ENCODE measurements at regions not wholly inside any gene's neighbourhood (a gene's known extent, or its start where the extent isn't known, plus 50 kb on each side); places are given as distances from the start of the nearest gene placed in this dataset.

DNA sequence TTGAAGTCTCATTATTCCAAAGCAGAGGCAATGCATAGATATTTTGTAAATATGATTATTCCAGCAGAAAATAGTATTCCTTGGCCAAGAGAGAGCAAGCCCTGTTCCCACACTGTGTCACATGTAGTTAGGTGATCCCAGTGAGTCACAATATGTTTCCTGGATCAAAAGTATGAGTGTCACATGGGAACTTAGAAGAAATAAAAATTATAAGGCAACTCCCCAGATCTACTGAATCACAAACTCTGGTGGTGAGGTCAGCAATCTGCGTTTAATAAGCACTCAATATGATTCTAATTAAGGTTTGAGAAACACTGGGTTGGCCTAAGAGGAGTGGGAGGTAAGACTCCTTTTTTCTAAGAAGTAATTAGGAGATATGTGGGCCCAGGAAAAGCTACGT is 1504.5 kb upstream of the PCDH20 start:
- Histone ChIP-seq H4K20me1 (no peaks in the 10 kb centered on the region; a peak in 1 of 22 replicates), H3K4me1 (no peaks in the 10 kb centered on the region), H3K27ac (no peak overlapping the region), H3K36me3 (no peaks in the 10 kb centered on the region), H3K4me2 (no peak overlapping the region), H3K27me3 (no peaks in the 10 kb centered on the region), H3K4me3 (no peak overlapping the region), H3K9me3 (replicated peaks in 1 of 11) (no peaks in the 10 kb centered on the region), H3K9ac (no peak overlapping the region)
- no peak for TF ChIP-seq Cebpa-rat (IDR thresholded peaks at IDR 0.05)

DNA sequence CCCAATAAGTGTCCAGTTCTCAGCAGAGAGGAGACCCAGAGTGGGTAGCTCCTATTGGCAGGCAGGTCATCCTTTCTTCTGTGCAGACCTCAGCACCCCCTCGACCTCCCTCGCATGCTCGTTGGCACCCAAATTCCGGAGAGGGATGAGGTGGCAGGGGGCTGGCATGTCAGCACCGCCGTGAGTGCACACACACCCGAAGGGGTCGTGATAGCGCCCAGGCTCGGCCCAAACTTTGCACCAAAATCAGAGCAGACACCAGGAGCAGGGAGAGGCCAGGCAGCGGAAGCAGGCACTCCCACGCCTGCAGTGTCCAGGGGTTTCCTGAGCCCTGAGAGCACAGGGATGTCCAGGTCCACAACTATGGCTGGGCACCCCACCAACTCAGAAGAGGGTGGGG is 1503.8 kb upstream of the PCDH20 start:
- Histone ChIP-seq H3K4me3 (no peak overlapping the region), H3K4me1 (no peaks in the 10 kb centered on the region), H3K9ac (no peak overlapping the region), H4K20me1 (no peaks in the 10 kb centered on the region; a peak in 1 of 22 replicates), H3K4me2 (no peak overlapping the region), H3K36me3 (no peaks in the 10 kb centered on the region), H3K27me3 (no peaks in the 10 kb centered on the region), H3K9me3 (replicated peaks in 1 of 11) (no peaks in the 10 kb centered on the region), H3K27ac (no peak overlapping the region)
- TF ChIP-seq Cebpa-rat (IDR thresholded peaks at IDR 0.05) = no peak

DNA sequence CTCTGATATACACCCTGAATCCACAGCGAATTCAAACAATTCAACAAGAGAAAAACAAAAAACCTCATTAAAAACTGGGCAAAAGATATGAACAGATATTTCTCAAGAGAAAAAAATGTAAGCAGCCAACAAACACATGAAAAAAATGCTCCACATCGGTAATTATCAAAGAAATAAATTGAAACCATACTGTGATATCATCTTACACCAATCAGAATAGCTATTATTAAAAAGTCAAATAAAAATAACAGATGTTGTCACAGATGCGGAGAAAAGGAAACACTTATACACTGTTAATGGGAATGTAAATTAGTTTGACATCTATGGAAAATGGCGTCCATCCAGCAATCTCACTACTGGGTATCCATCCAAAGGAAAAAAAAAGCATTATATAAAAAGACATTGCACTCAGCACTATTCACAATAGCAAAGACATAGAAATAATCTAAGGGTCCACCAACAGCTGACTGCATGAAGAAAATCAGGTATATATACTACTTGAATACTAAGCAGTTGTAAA is 1495.0 kb upstream of the PCDH20 start:
- no peak overlapping the region for H3K4me2 ChIP-seq
- TF ChIP-seq Cebpa-rat (IDR thresholded peaks at IDR 0.05) = no peak
- H3K36me3 ChIP-seq = no peaks in the 10 kb centered on the region
- H3K4me3 ChIP-seq = no peak overlapping the region
- no peaks in the 10 kb centered on the region for H4K20me1 ChIP-seq
- no peaks in the 10 kb centered on the region for H3K27me3 ChIP-seq
- no peaks in the 10 kb centered on the region for H3K4me1 ChIP-seq
- no peak overlapping the region for H3K9ac ChIP-seq
- H3K27ac ChIP-seq = no peak overlapping the region; a peak in 1 of 22 replicates
- H3K9me3 ChIP-seq (replicated peaks in 1 of 11) = no peaks in the 10 kb centered on the region

DNA sequence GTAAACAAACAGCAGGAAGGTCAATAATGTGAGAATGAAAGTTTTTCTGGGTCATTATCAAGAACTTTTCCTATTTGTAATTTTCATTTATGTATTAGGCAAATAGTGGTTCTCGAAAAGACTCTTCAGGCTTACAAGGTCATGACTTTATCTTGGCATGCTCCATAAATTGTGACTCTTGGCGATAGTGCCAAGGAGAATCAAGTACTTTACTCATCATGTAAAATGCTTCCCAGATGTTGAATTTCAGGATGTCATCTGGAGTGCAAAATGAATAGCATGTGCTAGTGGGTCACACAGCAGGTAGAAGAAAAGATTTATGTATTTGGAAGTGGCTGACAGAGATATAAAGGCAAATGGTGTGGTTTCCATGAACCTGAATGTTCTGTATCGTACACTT is 1492.7 kb upstream of the PCDH20 start:
- Histone ChIP-seq H3K36me3 (no peaks in the 10 kb centered on the region), H3K9ac (no peak overlapping the region)

DNA sequence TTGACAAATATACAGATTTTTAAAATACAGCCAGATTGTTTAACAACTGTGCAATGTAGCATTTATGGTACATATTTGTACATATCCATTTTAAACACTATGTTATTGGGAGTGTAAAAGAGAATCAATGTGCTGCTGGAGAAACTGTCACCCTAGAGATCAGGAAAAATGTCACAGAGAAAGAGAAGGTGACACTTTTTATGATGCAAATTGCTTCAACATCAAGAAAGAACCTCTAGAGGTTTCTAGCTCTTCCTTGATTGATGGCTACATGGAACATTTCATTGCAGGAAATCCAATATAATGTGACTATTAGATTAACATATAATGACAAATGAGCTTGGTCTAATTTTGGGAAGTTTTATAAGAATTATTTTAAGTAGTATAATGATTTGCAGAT is 1491.2 kb upstream of the PCDH20 start:
- Histone ChIP-seq H3K27ac (no peak overlapping the region), H4K20me1 (no peaks in the 10 kb centered on the region), H3K27me3 (no peaks in the 10 kb centered on the region), H3K36me3 (no peaks in the 10 kb centered on the region), H3K4me3 (no peak overlapping the region), H3K9me3 (replicated peaks in 1 of 11) (no peaks in the 10 kb centered on the region), H3K4me1 (no peaks in the 10 kb centered on the region), H3K9ac (no peak overlapping the region), H3K4me2 (no peak overlapping the region)
- no peak for TF ChIP-seq Cebpa-rat (IDR thresholded peaks at IDR 0.05)

More for the DNA sequence above, 1492.7 kb upstream of the PCDH20 start:
- H3K4me3 ChIP-seq = no peak overlapping the region
- no peaks in the 10 kb centered on the region for H3K4me1 ChIP-seq
- H3K9me3 ChIP-seq (replicated peaks in 1 of 11) = no peaks in the 10 kb centered on the region
- no peaks in the 10 kb centered on the region for H3K27me3 ChIP-seq
- no peak for TF ChIP-seq Cebpa-rat (IDR thresholded peaks at IDR 0.05)
- no peak overlapping the region for H3K27ac ChIP-seq
- H4K20me1 ChIP-seq = no peaks in the 10 kb centered on the region
- no peak overlapping the region for H3K4me2 ChIP-seq

DNA sequence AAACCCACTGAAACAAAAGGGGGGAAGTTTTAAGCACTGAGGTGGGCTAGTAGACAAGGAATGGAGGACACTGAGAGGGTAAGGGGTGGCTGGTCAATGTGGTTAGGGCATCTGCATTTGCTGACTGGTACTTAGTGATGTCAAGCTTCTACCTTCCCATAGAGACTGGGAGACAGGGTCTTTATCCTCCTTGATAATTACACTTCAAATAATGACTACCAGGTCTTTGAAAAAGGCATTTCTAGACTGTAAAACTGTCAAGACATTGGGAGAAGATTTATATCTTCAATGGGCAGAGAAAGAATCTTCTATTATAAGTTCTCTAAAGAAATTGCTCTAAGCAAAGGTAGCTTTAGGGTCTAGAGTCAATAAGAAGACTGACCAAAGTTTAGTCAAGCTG is 1490.8 kb upstream of the PCDH20 start:
- Histone ChIP-seq H3K4me2 (no peak overlapping the region), H3K9me3 (replicated peaks in 1 of 11) (no peaks in the 10 kb centered on the region), H3K27ac (no peak overlapping the region), H4K20me1 (no peaks in the 10 kb centered on the region), H3K4me3 (no peak overlapping the region), H3K27me3 (no peaks in the 10 kb centered on the region), H3K4me1 (no peaks in the 10 kb centered on the region), H3K9ac (no peak overlapping the region), H3K36me3 (no peaks in the 10 kb centered on the region)
- TF ChIP-seq Cebpa-rat (IDR thresholded peaks at IDR 0.05) = no peak

DNA sequence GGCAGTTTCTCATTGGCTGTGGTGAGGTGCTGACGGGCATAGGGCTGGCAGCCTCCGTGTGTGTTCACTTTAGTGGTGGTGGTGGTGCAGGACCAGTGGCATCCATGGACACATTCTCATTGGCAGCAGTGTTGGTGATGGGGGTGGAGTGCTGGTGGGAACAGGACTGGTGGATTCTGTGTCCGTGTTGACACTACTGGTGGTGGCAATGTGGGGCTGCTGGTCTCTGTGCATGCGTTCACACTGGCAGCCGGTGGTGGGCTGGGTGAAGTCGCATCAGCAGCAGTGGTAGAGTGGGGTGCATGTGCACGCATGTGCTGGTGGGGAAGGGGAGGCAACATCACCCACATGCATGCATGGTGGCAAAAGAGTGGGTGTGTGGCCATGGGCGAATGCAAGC is 1471.4 kb upstream of the PCDH20 start:
- Histone ChIP-seq H3K4me2 (no peak overlapping the region), H3K27me3 (no peaks in the 10 kb centered on the region), H3K4me1 (no peaks in the 10 kb centered on the region), H4K20me1 (no peaks in the 10 kb centered on the region), H3K9ac (no peak overlapping the region), H3K27ac (no peak overlapping the region), H3K4me3 (no peak overlapping the region), H3K36me3 (no peaks in the 10 kb centered on the region), H3K9me3 (replicated peaks in 1 of 11) (peaks cover 0 to 11% (median 0%) of the 10 kb centered on the region in 11 experiments; a peak in 3 of 22 replicates)
- no peak for TF ChIP-seq Cebpa-rat (IDR thresholded peaks at IDR 0.05)

DNA sequence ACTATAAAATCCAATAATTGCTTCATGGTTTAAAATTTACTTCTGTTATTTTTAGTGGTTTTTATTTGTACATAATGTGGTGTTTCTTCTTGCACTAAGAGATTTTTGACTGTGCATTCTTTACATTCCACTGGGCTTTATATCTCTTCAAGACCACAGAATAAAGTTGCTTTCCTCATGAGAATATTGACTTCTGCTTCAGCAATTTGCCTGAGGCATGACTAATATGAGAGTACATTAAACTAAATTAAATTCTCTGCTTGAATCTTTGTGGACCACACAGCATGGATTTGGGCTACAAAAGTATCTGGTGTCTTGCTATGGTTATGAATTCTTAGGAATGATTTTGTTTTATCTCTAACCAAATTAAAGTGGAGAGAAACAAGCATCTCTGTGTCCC is 1463.4 kb upstream of the PCDH20 start:
- H3K4me3 ChIP-seq = no peak overlapping the region
- H3K4me1 ChIP-seq = no peaks in the 10 kb centered on the region
- H3K9ac ChIP-seq = no peak overlapping the region
- no peak overlapping the region for H3K27ac ChIP-seq
- no peak overlapping the region for H3K4me2 ChIP-seq
- no peaks in the 10 kb centered on the region for H4K20me1 ChIP-seq
- peaks cover 9 to 30% (median 18%) of the 10 kb centered on the region in 11 experiments; a peak in 19 of 22 replicates for H3K9me3 ChIP-seq (replicated peaks in 1 of 11)
- no peaks in the 10 kb centered on the region for H3K27me3 ChIP-seq
- TF ChIP-seq Cebpa-rat (IDR thresholded peaks at IDR 0.05) = no peak
- H3K36me3 ChIP-seq = no peaks in the 10 kb centered on the region

DNA sequence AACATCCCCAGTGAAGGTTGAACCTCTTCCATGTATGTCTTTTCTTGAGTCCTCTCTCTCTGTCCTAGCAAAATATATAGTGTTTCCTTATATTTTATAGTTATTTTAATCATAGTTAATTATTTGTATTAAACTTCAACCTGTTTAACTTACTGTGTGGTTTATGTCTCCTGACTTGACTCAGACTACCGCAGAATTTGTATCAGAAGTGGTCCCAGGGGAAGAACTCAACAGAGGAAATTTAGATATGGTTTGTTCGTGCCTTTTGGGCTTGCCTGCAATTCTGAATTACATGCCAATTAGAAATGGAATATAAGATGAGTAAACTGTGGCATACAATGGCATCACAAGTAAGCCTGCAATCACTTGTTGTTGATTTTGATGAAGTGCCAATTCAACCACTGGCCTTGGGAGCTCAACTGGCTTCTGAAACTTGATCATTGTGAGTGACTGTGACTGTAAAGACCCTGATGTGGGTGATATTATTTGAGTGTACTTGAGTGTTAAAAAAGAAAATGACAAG is 1459.5 kb upstream of the PCDH20 start:
- Histone ChIP-seq H3K9ac (no peak overlapping the region), H3K4me2 (no peak overlapping the region), H3K9me3 (replicated peaks in 1 of 11) (peaks cover 8 to 25% (median 13%) of the 10 kb centered on the region in 11 experiments; a peak in 19 of 22 replicates), H3K27ac (no peak overlapping the region), H3K36me3 (no peaks in the 10 kb centered on the region), H3K4me1 (no peaks in the 10 kb centered on the region), H3K4me3 (no peak overlapping the region), H3K27me3 (no peaks in the 10 kb centered on the region), H4K20me1 (no peaks in the 10 kb centered on the region)
- no peak for TF ChIP-seq Cebpa-rat (IDR thresholded peaks at IDR 0.05)

DNA sequence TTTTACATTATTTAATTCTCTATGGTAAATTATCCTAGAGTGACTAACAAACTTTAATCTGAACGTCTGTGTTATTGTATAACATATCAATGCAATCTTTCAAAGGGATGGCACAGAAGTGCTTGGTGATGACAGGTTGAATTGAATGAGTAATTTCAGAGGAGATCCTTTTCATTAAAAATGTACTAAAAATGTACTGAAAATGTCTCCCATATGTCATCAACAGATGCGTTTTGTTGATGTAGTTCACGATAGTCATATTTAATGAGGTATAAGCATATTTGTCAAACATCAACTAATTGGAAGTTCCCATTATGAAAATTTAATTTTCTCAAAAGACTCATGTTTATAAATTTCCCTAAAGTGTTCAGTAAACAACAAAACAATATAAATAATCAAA is 1434.7 kb upstream of the PCDH20 start:
- Histone ChIP-seq H3K27me3 (no peaks in the 10 kb centered on the region), H3K4me3 (no peak overlapping the region), H3K36me3 (no peaks in the 10 kb centered on the region), H3K9me3 (replicated peaks in 1 of 11) (no peaks in the 10 kb centered on the region), H3K4me2 (no peak overlapping the region), H3K4me1 (no peaks in the 10 kb centered on the region), H4K20me1 (no peaks in the 10 kb centered on the region), H3K27ac (no peak overlapping the region), H3K9ac (no peak overlapping the region)
- TF ChIP-seq Cebpa-rat (IDR thresholded peaks at IDR 0.05) = no peak
